ENCODE measurements at regions not wholly inside any gene's neighbourhood (a gene's known extent, or its start where the extent isn't known, plus 50 kb on each side); places are given as distances from the start of the nearest gene placed in this dataset.
"Not testable (repeated sequence)": the region's sequence is repeated elsewhere in the genome, so short reads cannot be mapped to it uniquely, and the experiment has no call there.

- DNase-seq (ENCODE audit: low read depth) (no peak), FAIRE-seq (no peak)
- H3K4me2 ChIP-seq (ENCODE audit: low read length) = no peak overlapping the region
- Mint-ChIP-seq H3K9me3 (ENCODE audit: unreplicated experiment) (no peaks in the 10 kb centered on the region), H3K27ac (ENCODE audit: unreplicated experiment) (no peak overlapping the region), H3K4me1 (ENCODE audit: low read depth, unreplicated experiment) (no peaks in the 10 kb centered on the region), H3K27me3 (ENCODE audit: low read depth, unreplicated experiment) (peaks cover 29% of the 10 kb centered on the region), H3K4me3 (ENCODE audit: unreplicated experiment) (no peak overlapping the region), H3K36me3 (ENCODE audit: low read depth, unreplicated experiment) (peaks cover 1% of the 10 kb centered on the region)
- TF ChIP-seq EZH2 (IDR thresholded peaks at IDR 0.05; ENCODE audit: insufficient read depth, low read length) = no peak
- TF ChIP-seq, protein P1, sequence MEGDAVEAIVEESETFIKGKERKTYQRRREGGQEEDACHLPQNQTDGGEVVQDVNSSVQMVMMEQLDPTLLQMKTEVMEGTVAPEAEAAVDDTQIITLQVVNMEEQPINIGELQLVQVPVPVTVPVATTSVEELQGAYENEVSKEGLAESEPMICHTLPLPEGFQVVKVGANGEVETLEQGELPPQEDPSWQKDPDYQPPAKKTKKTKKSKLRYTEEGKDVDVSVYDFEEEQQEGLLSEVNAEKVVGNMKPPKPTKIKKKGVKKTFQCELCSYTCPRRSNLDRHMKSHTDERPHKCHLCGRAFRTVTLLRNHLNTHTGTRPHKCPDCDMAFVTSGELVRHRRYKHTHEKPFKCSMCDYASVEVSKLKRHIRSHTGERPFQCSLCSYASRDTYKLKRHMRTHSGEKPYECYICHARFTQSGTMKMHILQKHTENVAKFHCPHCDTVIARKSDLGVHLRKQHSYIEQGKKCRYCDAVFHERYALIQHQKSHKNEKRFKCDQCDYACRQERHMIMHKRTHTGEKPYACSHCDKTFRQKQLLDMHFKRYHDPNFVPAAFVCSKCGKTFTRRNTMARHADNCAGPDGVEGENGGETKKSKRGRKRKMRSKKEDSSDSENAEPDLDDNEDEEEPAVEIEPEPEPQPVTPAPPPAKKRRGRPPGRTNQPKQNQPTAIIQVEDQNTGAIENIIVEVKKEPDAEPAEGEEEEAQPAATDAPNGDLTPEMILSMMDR (IDR thresholded peaks at IDR 0.05; ENCODE audit: insufficient read depth, low read depth, low read length) = no peak
- no peaks in the 10 kb centered on the region for H3K79me2 ChIP-seq (ENCODE audit: insufficient read depth, low read length)
- no peaks in the 10 kb centered on the region for H3K27me3 ChIP-seq (ENCODE audit: insufficient read depth, low read length)
- H3K9ac ChIP-seq (ENCODE audit: low read length) = no peak overlapping the region
- H4K20me1 ChIP-seq (ENCODE audit: insufficient read depth, low read length) = no peaks in the 10 kb centered on the region
- H3K4me1 ChIP-seq (ENCODE audit: insufficient read depth, low read length) = no peaks in the 10 kb centered on the region
- H3K4me3 ChIP-seq (ENCODE audit: insufficient read depth, low read depth, low read length) = no peak overlapping the region
- no peak overlapping the region for H2AFZ ChIP-seq (ENCODE audit: low read depth, low read length)
- H3K36me3 ChIP-seq (ENCODE audit: insufficient read depth, low read length) = no peaks in the 10 kb centered on the region
- no peak overlapping the region for H3K27ac ChIP-seq (ENCODE audit: low read depth, low read length)
- no peaks in the 10 kb centered on the region for H3K9me3 ChIP-seq (ENCODE audit: insufficient read depth, low read depth, low read length)
Measured at GRCh38 chr4:179164267-179164999, 1722.2 kb upstream of the AGA start.

DNA sequence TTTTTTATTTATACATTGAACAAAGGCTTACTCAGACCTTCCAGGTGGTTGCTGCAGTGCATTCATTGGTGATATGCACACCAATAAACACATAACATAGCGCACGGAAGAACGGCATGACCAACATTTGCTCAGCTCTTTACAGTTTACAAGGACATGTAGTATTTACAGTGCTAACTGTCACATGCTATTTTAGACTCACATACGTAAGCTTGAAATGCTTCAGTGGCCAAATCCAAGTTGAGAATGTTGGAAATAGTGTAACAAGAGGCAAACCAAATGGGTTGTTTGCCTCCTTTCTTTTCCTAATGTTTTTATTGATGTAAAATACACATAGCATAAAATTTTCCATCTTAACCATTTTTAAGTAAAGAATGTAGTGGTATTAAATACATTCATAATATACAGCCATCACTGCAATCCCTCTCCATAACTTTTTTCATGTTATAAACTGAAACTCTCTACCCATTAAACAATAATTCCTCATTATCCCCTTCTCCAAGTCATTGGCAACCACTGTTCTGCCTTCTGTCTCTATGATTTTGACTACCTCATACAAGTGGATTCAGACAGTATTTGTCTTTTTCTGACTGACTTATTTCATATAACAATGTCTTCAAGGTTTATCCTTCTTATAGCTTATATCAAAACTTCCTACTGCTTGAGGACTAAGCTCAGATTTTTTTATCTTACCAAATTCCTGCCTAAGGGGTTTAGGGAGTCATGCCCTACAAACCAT lies 1722.9 kb upstream of the AGA start:
- no peaks in the 10 kb centered on the region for H3K9me3 ChIP-seq (ENCODE audit: insufficient read depth, low read depth, low read length)
- no peak overlapping the region for H3K4me3 ChIP-seq (ENCODE audit: insufficient read depth, low read depth, low read length)
- H2AFZ ChIP-seq (ENCODE audit: low read depth, low read length) = no peak overlapping the region
- H3K27ac Mint-ChIP-seq (ENCODE audit: unreplicated experiment) = no peak overlapping the region
- peaks cover 1% of the 10 kb centered on the region for H3K36me3 Mint-ChIP-seq (ENCODE audit: low read depth, unreplicated experiment)
- H3K4me1 ChIP-seq (ENCODE audit: insufficient read depth, low read length) = no peaks in the 10 kb centered on the region
- H3K36me3 ChIP-seq (ENCODE audit: insufficient read depth, low read length) = no peaks in the 10 kb centered on the region
- no peak overlapping the region for H3K4me3 Mint-ChIP-seq (ENCODE audit: unreplicated experiment)
- H4K20me1 ChIP-seq (ENCODE audit: insufficient read depth, low read length) = no peaks in the 10 kb centered on the region
- H3K27ac ChIP-seq (ENCODE audit: low read depth, low read length) = no peak overlapping the region
- peaks cover 36% of the 10 kb centered on the region for H3K27me3 Mint-ChIP-seq (ENCODE audit: low read depth, unreplicated experiment)
- no peak overlapping the region for H3K9ac ChIP-seq (ENCODE audit: low read length)
- DNase-seq (ENCODE audit: low read depth) (no peak), FAIRE-seq (no peak)
- peaks cover 2% of the 10 kb centered on the region for H3K9me3 Mint-ChIP-seq (ENCODE audit: unreplicated experiment)
- no peaks in the 10 kb centered on the region for H3K4me1 Mint-ChIP-seq (ENCODE audit: low read depth, unreplicated experiment)
- no peak overlapping the region for H3K4me2 ChIP-seq (ENCODE audit: low read length)
- no peak for TF ChIP-seq EZH2 (IDR thresholded peaks at IDR 0.05; ENCODE audit: insufficient read depth, low read length)
- H3K27me3 ChIP-seq (ENCODE audit: insufficient read depth, low read length) = no peaks in the 10 kb centered on the region
- no peaks in the 10 kb centered on the region for H3K79me2 ChIP-seq (ENCODE audit: insufficient read depth, low read length)

GRCh38 chr4:179165862-179166261 lies 1723.6 kb upstream of the AGA start:
- no peak overlapping the region for H3K27ac ChIP-seq (ENCODE audit: low read depth, low read length)
- H3K4me2 ChIP-seq (ENCODE audit: low read length) = no peak overlapping the region
- DNase-seq (ENCODE audit: low read depth) = no peak
- Mint-ChIP-seq H3K27me3 (ENCODE audit: low read depth, unreplicated experiment) (peaks cover 39% of the 10 kb centered on the region), H3K9me3 (ENCODE audit: unreplicated experiment) (peaks cover 2% of the 10 kb centered on the region), H3K27ac (ENCODE audit: unreplicated experiment) (no peak overlapping the region), H3K4me3 (ENCODE audit: unreplicated experiment) (no peak overlapping the region), H3K4me1 (ENCODE audit: low read depth, unreplicated experiment) (no peaks in the 10 kb centered on the region), H3K36me3 (ENCODE audit: low read depth, unreplicated experiment) (peaks cover 1% of the 10 kb centered on the region)
- H4K20me1 ChIP-seq (ENCODE audit: insufficient read depth, low read length) = no peaks in the 10 kb centered on the region
- TF ChIP-seq, protein P1 (IDR thresholded peaks at IDR 0.05; ENCODE audit: insufficient read depth, low read depth, low read length) = no peak
- no peak for TF ChIP-seq EZH2 (IDR thresholded peaks at IDR 0.05; ENCODE audit: insufficient read depth, low read length)
- H3K36me3 ChIP-seq (ENCODE audit: insufficient read depth, low read length) = no peaks in the 10 kb centered on the region
- no peak overlapping the region for H2AFZ ChIP-seq (ENCODE audit: low read depth, low read length)
- H3K9ac ChIP-seq (ENCODE audit: low read length) = no peak overlapping the region
- no peaks in the 10 kb centered on the region for H3K27me3 ChIP-seq (ENCODE audit: insufficient read depth, low read length)
- FAIRE-seq = no peak
- no peak overlapping the region for H3K4me3 ChIP-seq (ENCODE audit: insufficient read depth, low read depth, low read length)
- H3K4me1 ChIP-seq (ENCODE audit: insufficient read depth, low read length) = no peaks in the 10 kb centered on the region
- H3K79me2 ChIP-seq (ENCODE audit: insufficient read depth, low read length) = no peaks in the 10 kb centered on the region
- no peaks in the 10 kb centered on the region for H3K9me3 ChIP-seq (ENCODE audit: insufficient read depth, low read depth, low read length)

GRCh38 chr4:179170308-179170707 lies 1728.1 kb upstream of the AGA start:
- not testable (repeated sequence) for H3K4me1 ChIP-seq (ENCODE audit: insufficient read depth, low read length); H3K36me3 Mint-ChIP-seq (ENCODE audit: low read depth, unreplicated experiment); H2AFZ ChIP-seq (ENCODE audit: low read depth, low read length); H3K27me3 ChIP-seq (ENCODE audit: insufficient read depth, low read length); H3K9me3 ChIP-seq (ENCODE audit: insufficient read depth, low read depth, low read length); H3K4me3 ChIP-seq (ENCODE audit: insufficient read depth, low read depth, low read length); H3K27ac Mint-ChIP-seq (ENCODE audit: unreplicated experiment); H3K9ac ChIP-seq (ENCODE audit: low read length); H3K4me3 Mint-ChIP-seq (ENCODE audit: unreplicated experiment); H4K20me1 ChIP-seq (ENCODE audit: insufficient read depth, low read length); H3K36me3 ChIP-seq (ENCODE audit: insufficient read depth, low read length); H3K4me2 ChIP-seq (ENCODE audit: low read length); H3K27ac ChIP-seq (ENCODE audit: low read depth, low read length); H3K4me1 Mint-ChIP-seq (ENCODE audit: low read depth, unreplicated experiment); FAIRE-seq; DNase-seq (ENCODE audit: low read depth); H3K79me2 ChIP-seq (ENCODE audit: insufficient read depth, low read length); H3K9me3 Mint-ChIP-seq (ENCODE audit: unreplicated experiment)
- peaks cover 39% of the 10 kb centered on the region for H3K27me3 Mint-ChIP-seq (ENCODE audit: low read depth, unreplicated experiment)
